Activated CD4-positive, alpha-beta T cell treated with anti-CD3 and anti-CD28 coated beads, Interleukin-2, amount 10 ng/mL, durations not matched to agents 7 days and 5 days (primary cell): ENCODE measurements at regions not wholly inside any gene's neighbourhood (a gene's known extent, or its start where the extent isn't known, plus 50 kb on each side); places are given as distances from the start of the nearest gene placed in this dataset.

Experiments
- CTCF ChIA-PET: fragments of 350-600 bp; sonication (Branson Sonifier 250); formaldehyde crosslinking; loops from one replicate; lab custom pipeline; 2021; ENCODE audit warnings: antibody characterized with exemption; lab: Charles Lee
- POLR2A ChIA-PET: fragments of 350-600 bp; sonication (Branson Sonifier 250); formaldehyde crosslinking; loops from one replicate; lab custom pipeline; 2021; ENCODE audit warnings: antibody characterized with exemption; lab: Charles Lee
- DNase-seq: peaks from one replicate; pipeline ENCODE4 v3.0.0-alpha.2; 2020
- H3K27ac Mint-ChIP-seq: one replicate; pipeline ENCODE4 v1.8.0; 2021; ENCODE audit warnings: mild to moderate bottlenecking, moderate library complexity, mixed read lengths
- H3K27me3 Mint-ChIP-seq: one replicate; pipeline ENCODE4 v1.8.0; 2021; ENCODE audit warnings: mixed read lengths
- H3K36me3 Mint-ChIP-seq: one replicate; pipeline ENCODE4 v1.8.0; 2021; ENCODE audit warnings: low read depth, mixed read lengths
- H3K4me1 Mint-ChIP-seq: one replicate; pipeline ENCODE4 v1.8.0; 2021; ENCODE audit warnings: mixed read lengths
- H3K4me3 Mint-ChIP-seq: one replicate; pipeline ENCODE4 v1.8.0; 2021; ENCODE audit warnings: mild to moderate bottlenecking, moderate library complexity, mixed read lengths
- H3K9me3 Mint-ChIP-seq: one replicate; pipeline ENCODE4 v1.8.0; 2021; ENCODE audit warnings: mixed read lengths

- DNase-seq, result no peak
- POLR2A ChIA-PET, result no interaction called here
- no peaks in the 10 kb centered on the region for H3K36me3 Mint-ChIP-seq
Observed at GRCh38 chr21:27808923-27809322, 842.0 kb upstream of the ADAMTS5 start.

GRCh38 chr21:27807596-27807995 is 840.7 kb upstream of the ADAMTS5 start:
- no peaks in the 10 kb centered on the region for H3K9me3 Mint-ChIP-seq
- POLR2A ChIA-PET, result interaction anchor here (0.7 kb wide), 1 partner anchor 873 kb away, joined by 3 read pairs; no protein-coding TSS in a partner anchor
- no peaks in the 10 kb centered on the region for H3K27me3 Mint-ChIP-seq
- DNase-seq, result no peak
- H3K4me1 Mint-ChIP-seq, result no peaks in the 10 kb centered on the region
- no peak overlapping the region for H3K27ac Mint-ChIP-seq
- no peaks in the 10 kb centered on the region for H3K36me3 Mint-ChIP-seq
- CTCF ChIA-PET, result no interaction called here
- H3K4me3 Mint-ChIP-seq, result no peak overlapping the region

More at GRCh38 chr21:27808923-27809322, 842.0 kb upstream of the ADAMTS5 start:
- H3K27ac Mint-ChIP-seq, result no peak overlapping the region
- H3K9me3 Mint-ChIP-seq, result no peaks in the 10 kb centered on the region
- no peaks in the 10 kb centered on the region for H3K27me3 Mint-ChIP-seq
- CTCF ChIA-PET, result no interaction called here
- no peak overlapping the region for H3K4me3 Mint-ChIP-seq
- no peaks in the 10 kb centered on the region for H3K4me1 Mint-ChIP-seq

GRCh38 chr21:27806281-27806680 is 839.4 kb upstream of the ADAMTS5 start:
- Mint-ChIP-seq H3K27me3 (no peaks in the 10 kb centered on the region), H3K27ac (no peak overlapping the region), H3K4me3 (no peak overlapping the region), H3K36me3 (no peaks in the 10 kb centered on the region), H3K9me3 (no peaks in the 10 kb centered on the region), H3K4me1 (no peaks in the 10 kb centered on the region)
- no peak for DNase-seq
- POLR2A ChIA-PET, result no interaction called here
- CTCF ChIA-PET, result no interaction called here

GRCh38 chr21:27805696-27806095 is 838.8 kb upstream of the ADAMTS5 start:
- Mint-ChIP-seq H3K36me3 (no peaks in the 10 kb centered on the region), H3K4me3 (no peak overlapping the region), H3K27me3 (no peaks in the 10 kb centered on the region), H3K9me3 (no peaks in the 10 kb centered on the region), H3K27ac (no peak overlapping the region), H3K4me1 (no peaks in the 10 kb centered on the region)
- CTCF ChIA-PET, result no interaction called here
- POLR2A ChIA-PET, result no interaction called here
- no peak for DNase-seq

GRCh38 chr21:27804515-27804914 is 837.6 kb upstream of the ADAMTS5 start:
- POLR2A ChIA-PET, result no interaction called here

GRCh38 chr21:27803571-27803970 is 836.7 kb upstream of the ADAMTS5 start:
- ChIA-PET CTCF (no interaction called here), POLR2A (no interaction called here)
- Mint-ChIP-seq H3K4me3 (no peak overlapping the region), H3K27ac (no peak overlapping the region), H3K4me1 (no peaks in the 10 kb centered on the region), H3K27me3 (no peaks in the 10 kb centered on the region), H3K9me3 (no peaks in the 10 kb centered on the region), H3K36me3 (no peaks in the 10 kb centered on the region)
- DNase-seq, result no peak

More at GRCh38 chr21:27804515-27804914, 837.6 kb upstream of the ADAMTS5 start:
- no peaks in the 10 kb centered on the region for H3K4me1 Mint-ChIP-seq
- H3K27me3 Mint-ChIP-seq, result no peaks in the 10 kb centered on the region
- no peak overlapping the region for H3K4me3 Mint-ChIP-seq
- H3K9me3 Mint-ChIP-seq, result no peaks in the 10 kb centered on the region
- DNase-seq, result no peak
- CTCF ChIA-PET, result no interaction called here
- no peak overlapping the region for H3K27ac Mint-ChIP-seq
- no peaks in the 10 kb centered on the region for H3K36me3 Mint-ChIP-seq

GRCh38 chr21:27802816-27803475 is 836.1 kb upstream of the ADAMTS5 start:
- no peaks in the 10 kb centered on the region for H3K9me3 Mint-ChIP-seq
- no peaks in the 10 kb centered on the region for H3K36me3 Mint-ChIP-seq
- no peaks in the 10 kb centered on the region for H3K4me1 Mint-ChIP-seq
- POLR2A ChIA-PET, result no interaction called here
- peak; percentile 20 for DNase-seq
- H3K27ac Mint-ChIP-seq, result no peak overlapping the region
- H3K4me3 Mint-ChIP-seq, result no peak overlapping the region
- CTCF ChIA-PET, result no interaction called here
- no peaks in the 10 kb centered on the region for H3K27me3 Mint-ChIP-seq

GRCh38 chr21:27799861-27800260 is 833.0 kb upstream of the ADAMTS5 start:
- CTCF ChIA-PET, result no interaction called here
- no peaks in the 10 kb centered on the region for H3K36me3 Mint-ChIP-seq
- DNase-seq, result no peak
- H3K27me3 Mint-ChIP-seq, result no peaks in the 10 kb centered on the region
- H3K9me3 Mint-ChIP-seq, result no peaks in the 10 kb centered on the region
- no peak overlapping the region for H3K4me3 Mint-ChIP-seq
- no peak overlapping the region for H3K27ac Mint-ChIP-seq
- POLR2A ChIA-PET, result no interaction called here
- no peaks in the 10 kb centered on the region for H3K4me1 Mint-ChIP-seq

GRCh38 chr21:27796106-27796505 is 829.2 kb upstream of the ADAMTS5 start:
- ChIA-PET POLR2A (no interaction called here), CTCF (no interaction called here)
- H3K4me1 Mint-ChIP-seq, result no peaks in the 10 kb centered on the region
- no peak for DNase-seq
- no peaks in the 10 kb centered on the region for H3K36me3 Mint-ChIP-seq
- no peak overlapping the region for H3K27ac Mint-ChIP-seq
- no peaks in the 10 kb centered on the region for H3K27me3 Mint-ChIP-seq
- no peak overlapping the region for H3K4me3 Mint-ChIP-seq
- H3K9me3 Mint-ChIP-seq, result no peaks in the 10 kb centered on the region

GRCh38 chr21:27795418-27795817 is 828.5 kb upstream of the ADAMTS5 start:
- POLR2A ChIA-PET, result no interaction called here
- no peak for DNase-seq
- H3K27me3 Mint-ChIP-seq, result no peaks in the 10 kb centered on the region
- CTCF ChIA-PET, result no interaction called here
- H3K27ac Mint-ChIP-seq, result no peak overlapping the region
- no peaks in the 10 kb centered on the region for H3K4me1 Mint-ChIP-seq
- no peaks in the 10 kb centered on the region for H3K36me3 Mint-ChIP-seq
- no peak overlapping the region for H3K4me3 Mint-ChIP-seq
- no peaks in the 10 kb centered on the region for H3K9me3 Mint-ChIP-seq

- Mint-ChIP-seq H3K27me3 (no peaks in the 10 kb centered on the region), H3K4me1 (no peaks in the 10 kb centered on the region), H3K9me3 (no peaks in the 10 kb centered on the region), H3K27ac (no peak overlapping the region), H3K36me3 (no peaks in the 10 kb centered on the region), H3K4me3 (no peak overlapping the region)
- ChIA-PET POLR2A (no interaction called here), CTCF (no interaction called here)
- no peak for DNase-seq
Observed at GRCh38 chr21:27793901-27794300, 827.0 kb upstream of the ADAMTS5 start.

GRCh38 chr21:27787046-27787445 is 820.2 kb upstream of the ADAMTS5 start:
- Mint-ChIP-seq H3K4me1 (no peaks in the 10 kb centered on the region), H3K27ac (no peak overlapping the region), H3K27me3 (no peaks in the 10 kb centered on the region), H3K9me3 (no peaks in the 10 kb centered on the region), H3K4me3 (no peak overlapping the region), H3K36me3 (no peaks in the 10 kb centered on the region)
- ChIA-PET CTCF (no interaction called here), POLR2A (no interaction called here)
- DNase-seq, result no peak

- H3K27me3 Mint-ChIP-seq, result no peaks in the 10 kb centered on the region
- POLR2A ChIA-PET, result no interaction called here
- peaks cover 5% of the 10 kb centered on the region for H3K9me3 Mint-ChIP-seq
- H3K4me3 Mint-ChIP-seq, result no peak overlapping the region
- CTCF ChIA-PET, result no interaction called here
- DNase-seq, result no peak
- H3K4me1 Mint-ChIP-seq, result no peaks in the 10 kb centered on the region
- H3K27ac Mint-ChIP-seq, result no peak overlapping the region
- no peaks in the 10 kb centered on the region for H3K36me3 Mint-ChIP-seq
Observed at GRCh38 chr21:27779606-27780005, 812.7 kb upstream of the ADAMTS5 start.

- H3K27me3 Mint-ChIP-seq, result no peaks in the 10 kb centered on the region
- no peak overlapping the region for H3K27ac Mint-ChIP-seq
- POLR2A ChIA-PET, result no interaction called here
Observed at GRCh38 chr21:27776925-27777553, 810.2 kb upstream of the ADAMTS5 start.

More at GRCh38 chr21:27776925-27777553, 810.2 kb upstream of the ADAMTS5 start:
- no peak for DNase-seq
- CTCF ChIA-PET, result no interaction called here
- no peaks in the 10 kb centered on the region for H3K4me1 Mint-ChIP-seq
- no peak overlapping the region for H3K4me3 Mint-ChIP-seq
- no peaks in the 10 kb centered on the region for H3K36me3 Mint-ChIP-seq
- peaks cover 5% of the 10 kb centered on the region for H3K9me3 Mint-ChIP-seq
